ENCODE measurements at regions not wholly inside any gene's neighbourhood (a gene's known extent, or its start where the extent isn't known, plus 50 kb on each side); places are given as distances from the start of the nearest gene placed in this dataset.

GRCh38 chrX:39459952-39460351, 637.8 kb downstream of the BCOR start:
- H3K27ac ChIP-seq (ENCODE audit: low read depth, low read length, poor library complexity, severe bottlenecking) = no peak overlapping the region
- H3K79me2 ChIP-seq (ENCODE audit: insufficient read depth, low read length) = no peaks in the 10 kb centered on the region
- H3K9me3 ChIP-seq (ENCODE audit: low read length) = no peaks in the 10 kb centered on the region
- no peak overlapping the region for H3K4me2 ChIP-seq (ENCODE audit: low read length)
- no peaks in the 10 kb centered on the region for H3F3A ChIP-seq (ENCODE audit: insufficient read depth, low read length)
- TF ChIP-seq, protein P1, sequence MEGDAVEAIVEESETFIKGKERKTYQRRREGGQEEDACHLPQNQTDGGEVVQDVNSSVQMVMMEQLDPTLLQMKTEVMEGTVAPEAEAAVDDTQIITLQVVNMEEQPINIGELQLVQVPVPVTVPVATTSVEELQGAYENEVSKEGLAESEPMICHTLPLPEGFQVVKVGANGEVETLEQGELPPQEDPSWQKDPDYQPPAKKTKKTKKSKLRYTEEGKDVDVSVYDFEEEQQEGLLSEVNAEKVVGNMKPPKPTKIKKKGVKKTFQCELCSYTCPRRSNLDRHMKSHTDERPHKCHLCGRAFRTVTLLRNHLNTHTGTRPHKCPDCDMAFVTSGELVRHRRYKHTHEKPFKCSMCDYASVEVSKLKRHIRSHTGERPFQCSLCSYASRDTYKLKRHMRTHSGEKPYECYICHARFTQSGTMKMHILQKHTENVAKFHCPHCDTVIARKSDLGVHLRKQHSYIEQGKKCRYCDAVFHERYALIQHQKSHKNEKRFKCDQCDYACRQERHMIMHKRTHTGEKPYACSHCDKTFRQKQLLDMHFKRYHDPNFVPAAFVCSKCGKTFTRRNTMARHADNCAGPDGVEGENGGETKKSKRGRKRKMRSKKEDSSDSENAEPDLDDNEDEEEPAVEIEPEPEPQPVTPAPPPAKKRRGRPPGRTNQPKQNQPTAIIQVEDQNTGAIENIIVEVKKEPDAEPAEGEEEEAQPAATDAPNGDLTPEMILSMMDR (IDR thresholded peaks at IDR 0.05; ENCODE audit: low read length) = no peak
- TF ChIP-seq EZH2 (IDR thresholded peaks at IDR 0.05; ENCODE audit: borderline replicate concordance, low read length) = no peak
- no peaks in the 10 kb centered on the region for H3K36me3 ChIP-seq (ENCODE audit: insufficient read depth, low read length)
- H3K4me1 ChIP-seq (ENCODE audit: insufficient read depth, low read length, severe bottlenecking) = no peaks in the 10 kb centered on the region
- H3K27me3 ChIP-seq (ENCODE audit: insufficient read depth, low read length) = no peaks in the 10 kb centered on the region
- no peak overlapping the region for H2AFZ ChIP-seq (ENCODE audit: low read length)
- no peak overlapping the region for H3K4me3 ChIP-seq (ENCODE audit: low read depth, low read length, poor library complexity, severe bottlenecking)
- H3K9ac ChIP-seq (ENCODE audit: low read length) = no peak overlapping the region
- no peaks in the 10 kb centered on the region for H3K9me2 ChIP-seq (ENCODE audit: low read depth, low read length)
- H4K20me1 ChIP-seq (ENCODE audit: insufficient read depth, low read length) = no peaks in the 10 kb centered on the region

GRCh38 chrX:39460499-39460898, 637.3 kb downstream of the BCOR start:
- Histone ChIP-seq H3K4me3 (ENCODE audit: low read depth, low read length, poor library complexity, severe bottlenecking) (no peak overlapping the region), H3K9me2 (ENCODE audit: low read depth, low read length) (no peaks in the 10 kb centered on the region), H3K4me1 (ENCODE audit: insufficient read depth, low read length, severe bottlenecking) (no peaks in the 10 kb centered on the region), H3K36me3 (ENCODE audit: insufficient read depth, low read length) (no peaks in the 10 kb centered on the region), H3K4me2 (ENCODE audit: low read length) (no peak overlapping the region), H4K20me1 (ENCODE audit: insufficient read depth, low read length) (no peaks in the 10 kb centered on the region), H3K9me3 (ENCODE audit: low read length) (no peaks in the 10 kb centered on the region), H2AFZ (ENCODE audit: low read length) (no peak overlapping the region), H3K9ac (ENCODE audit: low read length) (no peak overlapping the region), H3K27ac (ENCODE audit: low read depth, low read length, poor library complexity, severe bottlenecking) (no peak overlapping the region), H3K79me2 (ENCODE audit: insufficient read depth, low read length) (no peaks in the 10 kb centered on the region), H3K27me3 (ENCODE audit: insufficient read depth, low read length) (no peaks in the 10 kb centered on the region), H3F3A (ENCODE audit: insufficient read depth, low read length) (no peaks in the 10 kb centered on the region)
- TF ChIP-seq, protein P1 (IDR thresholded peaks at IDR 0.05; ENCODE audit: low read length) = no peak
- no peak for TF ChIP-seq EZH2 (IDR thresholded peaks at IDR 0.05; ENCODE audit: borderline replicate concordance, low read length)

GRCh38 chrX:39462835-39463234, 634.9 kb downstream of the BCOR start:
- Histone ChIP-seq H3K27me3 (ENCODE audit: insufficient read depth, low read length) (no peaks in the 10 kb centered on the region), H2AFZ (ENCODE audit: low read length) (no peak overlapping the region), H3K27ac (ENCODE audit: low read depth, low read length, poor library complexity, severe bottlenecking) (no peak overlapping the region), H3K4me1 (ENCODE audit: insufficient read depth, low read length, severe bottlenecking) (no peaks in the 10 kb centered on the region), H3K4me2 (ENCODE audit: low read length) (no peak overlapping the region), H3F3A (ENCODE audit: insufficient read depth, low read length) (no peaks in the 10 kb centered on the region), H3K9me2 (ENCODE audit: low read depth, low read length) (no peaks in the 10 kb centered on the region), H3K9me3 (ENCODE audit: low read length) (no peaks in the 10 kb centered on the region), H3K79me2 (ENCODE audit: insufficient read depth, low read length) (no peaks in the 10 kb centered on the region), H4K20me1 (ENCODE audit: insufficient read depth, low read length) (no peaks in the 10 kb centered on the region), H3K36me3 (ENCODE audit: insufficient read depth, low read length) (no peaks in the 10 kb centered on the region), H3K9ac (ENCODE audit: low read length) (no peak overlapping the region), H3K4me3 (ENCODE audit: low read depth, low read length, poor library complexity, severe bottlenecking) (no peak overlapping the region)
- no peak for TF ChIP-seq EZH2 (IDR thresholded peaks at IDR 0.05; ENCODE audit: borderline replicate concordance, low read length)
- TF ChIP-seq, protein P1 (IDR thresholded peaks at IDR 0.05; ENCODE audit: low read length) = no peak
